ENCODE measurements at regions not wholly inside any gene's neighbourhood (a gene's known extent, or its start where the extent isn't known, plus 50 kb on each side); places are given as distances from the start of the nearest gene placed in this dataset.
"Not testable (repeated sequence)": the region's sequence is repeated elsewhere in the genome, so short reads cannot be mapped to it uniquely, and the experiment has no call there.

GRCh38 chr13:58340895-58341294 is 709.4 kb downstream of the PCDH17 start:
- H3K4me3 ChIP-seq (ENCODE audit: low read length), result no peak overlapping the region
- no peak for TF ChIP-seq CTCF (conservative IDR thresholded peaks at IDR 0.05; ENCODE audit: low read depth, low read length)
- no peak for DNase-seq (ENCODE audit: low read depth)

GRCh38 chr13:58341318-58341717 is 709.8 kb downstream of the PCDH17 start:
- TF ChIP-seq CTCF (conservative IDR thresholded peaks at IDR 0.05; ENCODE audit: low read depth, low read length), result no peak
- H3K4me3 ChIP-seq (ENCODE audit: low read length), result no peak overlapping the region
- no peak for DNase-seq (ENCODE audit: low read depth)

GRCh38 chr13:58343076-58343475 is 711.5 kb downstream of the PCDH17 start:
- no peak for DNase-seq (ENCODE audit: low read depth)
- H3K4me3 ChIP-seq (ENCODE audit: low read length), result no peak overlapping the region
- TF ChIP-seq CTCF (conservative IDR thresholded peaks at IDR 0.05; ENCODE audit: low read depth, low read length), result no peak

GRCh38 chr13:58352100-58352499 is 720.6 kb downstream of the PCDH17 start:
- H3K4me3 ChIP-seq (ENCODE audit: low read length); DNase-seq (ENCODE audit: low read depth): not testable (repeated sequence)

- DNase-seq (ENCODE audit: low read depth), result no peak
- H3K4me3 ChIP-seq (ENCODE audit: low read length), result no peak overlapping the region
- no peak for TF ChIP-seq CTCF (conservative IDR thresholded peaks at IDR 0.05; ENCODE audit: low read depth, low read length)
Observed at GRCh38 chr13:58369936-58370335, 738.4 kb downstream of the PCDH17 start.

GRCh38 chr13:58376349-58376748 is 744.8 kb downstream of the PCDH17 start:
- no peak overlapping the region for H3K4me3 ChIP-seq (ENCODE audit: low read length)
- TF ChIP-seq CTCF (conservative IDR thresholded peaks at IDR 0.05; ENCODE audit: low read depth, low read length), result no peak
- no peak for DNase-seq (ENCODE audit: low read depth)

GRCh38 chr13:58376775-58377174 is 745.2 kb downstream of the PCDH17 start:
- H3K4me3 ChIP-seq (ENCODE audit: low read length), result no peak overlapping the region
- DNase-seq (ENCODE audit: low read depth), result no peak
- no peak for TF ChIP-seq CTCF (conservative IDR thresholded peaks at IDR 0.05; ENCODE audit: low read depth, low read length)

GRCh38 chr13:58379221-58379620 is 747.7 kb downstream of the PCDH17 start:
- no peak for TF ChIP-seq CTCF (conservative IDR thresholded peaks at IDR 0.05; ENCODE audit: low read depth, low read length)
- DNase-seq (ENCODE audit: low read depth), result no peak
- H3K4me3 ChIP-seq (ENCODE audit: low read length), result no peak overlapping the region

- not testable (repeated sequence) for DNase-seq (ENCODE audit: low read depth); H3K4me3 ChIP-seq (ENCODE audit: low read length)
Observed at GRCh38 chr13:58385336-58385735, 753.8 kb downstream of the PCDH17 start.
